GM18867 (cell line): ENCODE measurements at regions not wholly inside any gene's neighbourhood (a gene's known extent, or its start where the extent isn't known, plus 50 kb on each side); places are given as distances from the start of the nearest gene placed in this dataset.

Experiments used
- ATAC-seq: cut with Tn5 transposase; IDR thresholded peaks from one replicate; pipeline ENCODE4 v1.9.1; 2021; ENCODE audit warnings: mild to moderate bottlenecking, moderate library complexity; ENCODE audit not compliant: unreplicated experiment

DNA sequence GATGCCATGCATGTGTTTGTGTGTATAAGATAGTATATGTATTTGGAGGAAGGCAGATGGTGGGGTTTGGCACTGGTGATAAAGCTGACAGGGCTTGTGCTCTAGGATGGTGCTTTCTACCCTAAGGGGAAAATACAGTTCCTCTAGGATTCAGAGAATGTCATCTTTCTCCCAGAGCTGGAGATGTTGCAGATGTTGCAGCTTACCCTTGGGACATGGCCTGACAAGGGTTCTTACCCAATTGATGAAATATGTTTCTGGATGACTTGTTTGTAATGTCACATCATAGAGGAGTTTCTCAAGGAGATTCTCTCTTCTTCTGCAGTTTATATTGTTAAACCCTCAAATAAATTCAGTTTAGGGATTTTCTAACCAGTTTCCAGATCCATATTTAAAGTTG lies 52.5 kb upstream of the PITX2 start:
- ATAC-seq, result no peak

DNA sequence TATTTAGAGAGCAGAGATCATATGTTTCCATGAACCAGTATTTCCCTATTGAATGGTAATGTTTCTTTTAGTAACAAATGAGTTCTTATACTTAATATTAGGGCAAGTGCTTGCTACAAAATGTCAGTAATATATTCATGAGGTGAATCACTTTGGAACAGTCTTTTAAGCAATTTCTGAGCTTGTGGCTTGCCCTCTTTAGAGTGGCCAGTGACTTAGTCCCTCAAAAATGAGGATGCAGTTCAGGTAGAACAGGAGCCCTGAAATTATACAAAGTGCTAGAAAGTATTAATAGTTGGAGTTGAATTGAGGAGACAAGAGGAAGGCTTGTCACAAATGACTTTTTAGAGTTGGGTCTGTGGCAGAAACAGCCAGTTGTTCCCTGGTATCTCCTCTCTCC lies 53.4 kb upstream of the PITX2 start:
- no peak for ATAC-seq

DNA sequence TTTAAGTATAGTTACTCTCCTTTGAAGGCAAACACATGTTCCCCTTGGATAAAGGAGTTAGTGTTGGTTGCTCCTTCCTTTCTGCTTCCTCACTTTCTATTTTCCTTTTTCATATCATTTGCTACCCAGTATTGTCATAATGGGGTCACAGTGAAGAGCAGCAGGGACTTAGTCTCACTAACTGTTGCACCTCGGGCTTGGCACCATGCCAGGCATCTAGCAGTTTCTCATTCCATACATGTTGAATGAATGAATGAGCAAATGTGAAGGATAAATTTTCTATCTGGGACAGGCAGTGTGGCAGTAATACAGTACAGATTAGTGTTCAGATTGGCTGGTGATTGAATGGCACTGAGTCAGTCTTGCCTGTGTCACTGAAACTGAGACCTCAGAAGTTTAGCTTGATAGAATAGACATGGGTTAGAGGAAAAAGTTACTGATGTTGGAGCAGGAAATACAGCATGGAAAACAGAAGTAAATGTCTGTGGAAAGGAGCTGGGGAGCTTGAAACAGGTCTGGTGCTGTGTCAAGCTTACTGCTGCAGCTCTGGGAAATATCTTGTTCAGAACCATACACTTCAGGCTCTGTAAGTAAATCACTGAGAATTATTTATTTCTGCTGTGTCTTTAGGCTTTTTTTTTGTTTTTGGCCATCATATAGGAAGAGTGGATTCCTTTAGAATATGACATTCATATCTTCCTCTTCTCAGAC lies 55.8 kb upstream of the PITX2 start:
- no peak for ATAC-seq

DNA sequence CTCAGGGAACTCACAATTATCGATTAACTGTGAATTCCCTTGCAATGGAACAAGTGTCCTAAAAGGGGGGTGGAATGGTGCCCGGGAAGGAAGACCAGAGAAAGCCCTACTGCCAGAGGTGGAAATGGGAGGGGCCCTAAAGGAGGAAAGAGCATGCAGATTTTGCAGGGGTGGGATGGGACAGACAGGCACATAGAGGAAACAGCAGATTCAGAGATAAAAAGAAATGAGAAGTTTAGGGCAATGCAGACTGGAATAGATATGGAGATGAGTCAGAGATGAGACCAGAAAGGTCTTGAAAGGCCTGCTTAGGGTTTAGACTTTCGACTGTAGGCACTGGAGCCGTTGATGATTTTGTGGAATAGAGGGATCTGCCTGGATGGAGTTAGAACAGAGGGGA lies 57.4 kb upstream of the PITX2 start:
- no peak for ATAC-seq

DNA sequence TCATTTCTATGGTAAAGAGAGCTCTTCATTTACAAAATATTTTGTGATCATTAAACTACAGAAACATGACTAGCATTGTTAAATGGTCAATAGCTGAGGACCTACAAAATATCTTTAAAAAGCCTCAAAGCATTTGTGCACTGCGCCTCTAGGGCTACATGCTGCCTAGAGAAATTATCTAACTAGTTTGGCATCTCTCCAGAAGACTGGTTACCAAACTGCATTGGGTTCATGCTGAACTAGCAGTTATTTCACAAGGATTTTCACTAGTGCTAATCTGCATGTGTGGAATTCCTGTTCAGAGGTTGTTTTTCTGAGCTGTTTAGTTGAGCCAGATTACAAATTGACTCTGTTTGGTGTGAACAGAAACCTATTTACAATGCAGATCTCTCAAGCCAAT lies 58.5 kb upstream of the PITX2 start:
- no peak for ATAC-seq

DNA sequence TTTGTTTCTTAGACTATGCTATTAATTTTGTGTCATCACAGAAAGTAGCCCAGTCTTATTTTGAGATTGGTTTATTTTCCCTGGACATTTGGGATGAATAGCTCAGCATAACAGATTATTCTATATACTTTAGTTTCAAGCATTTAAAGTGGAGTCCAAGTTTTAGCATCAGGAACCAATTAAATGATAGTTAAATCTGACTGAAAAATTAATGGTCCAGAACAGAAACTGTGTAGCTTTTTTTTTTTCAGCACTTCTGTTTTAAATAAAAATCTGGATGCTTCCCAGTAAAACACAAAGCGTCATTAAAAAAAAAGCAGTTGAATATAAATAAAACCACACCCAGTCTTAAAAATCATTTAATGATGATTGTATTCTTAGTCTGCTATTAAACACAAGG lies 59.4 kb upstream of the PITX2 start:
- no peak for ATAC-seq

DNA sequence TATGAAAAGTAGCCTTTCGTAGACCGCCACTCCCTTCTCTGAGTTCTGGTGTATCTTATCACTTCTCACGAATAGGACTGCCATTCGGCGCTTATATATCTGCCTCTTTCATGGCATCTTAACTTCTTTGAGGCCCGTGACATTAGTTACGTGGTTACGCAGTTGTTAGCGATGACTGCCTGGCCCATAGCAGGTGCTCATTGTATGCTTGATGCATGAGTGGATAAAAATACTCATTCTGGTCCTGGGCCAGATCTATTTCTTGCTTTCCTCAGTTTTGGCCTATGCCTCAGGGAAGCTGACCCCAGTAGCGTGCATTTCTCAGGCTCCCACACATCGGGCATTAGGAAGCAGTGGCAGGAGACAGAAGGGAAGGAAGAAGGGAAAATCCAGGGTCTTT lies 60.7 kb upstream of the PITX2 start:
- ATAC-seq, result no peak

DNA sequence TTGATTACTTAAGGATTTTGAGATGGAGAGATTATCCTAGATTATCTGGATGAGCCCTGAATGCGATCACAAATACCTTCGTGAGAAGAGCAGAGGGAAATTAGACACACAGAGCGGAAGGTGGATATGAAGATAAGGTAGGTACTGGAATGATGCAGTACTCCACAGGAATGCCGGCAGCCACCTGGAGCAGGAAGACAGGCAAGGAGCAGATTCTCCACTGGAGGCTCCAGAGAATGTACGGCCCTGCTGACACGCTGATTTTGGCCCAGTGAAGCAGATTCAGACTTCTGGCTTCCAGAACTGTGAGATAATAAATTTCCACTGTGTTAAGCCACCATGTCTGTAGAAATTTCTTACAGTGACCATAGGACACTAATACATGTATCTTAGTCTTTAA lies 79.4 kb upstream of the PITX2 start:
- no peak for ATAC-seq

DNA sequence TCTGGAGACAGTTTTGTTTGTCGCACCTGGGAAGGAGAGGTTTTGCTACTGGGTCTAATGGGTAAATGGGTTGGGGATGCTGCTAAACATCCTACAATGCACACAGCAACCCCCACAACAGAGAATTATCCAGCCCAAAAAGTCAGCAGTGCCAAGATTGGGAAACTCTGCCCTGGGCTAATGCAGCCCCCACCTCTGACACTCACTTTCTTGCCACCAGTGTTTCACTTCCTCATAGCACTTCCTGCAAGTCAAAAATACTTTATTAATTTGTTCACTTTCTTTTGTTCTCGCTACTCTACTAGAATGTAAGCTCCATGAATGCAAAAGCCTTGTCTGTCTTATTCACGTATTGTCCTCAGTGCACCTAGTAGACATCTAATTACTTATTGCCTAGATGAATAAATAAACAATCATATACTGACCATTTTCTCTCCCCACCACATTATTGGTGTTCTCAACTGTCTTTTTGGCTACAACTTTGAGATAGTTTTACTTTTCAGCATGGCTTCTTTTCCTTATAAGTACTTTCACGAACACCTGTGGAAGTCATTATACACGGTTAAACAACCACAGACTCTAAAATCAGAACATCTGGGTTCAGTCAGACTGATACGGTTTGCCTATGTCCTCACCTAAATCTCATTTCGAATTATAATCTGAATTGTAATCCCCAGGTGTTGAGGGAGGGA lies 82.0 kb upstream of the PITX2 start:
- ATAC-seq, result peak; percentile 82

DNA sequence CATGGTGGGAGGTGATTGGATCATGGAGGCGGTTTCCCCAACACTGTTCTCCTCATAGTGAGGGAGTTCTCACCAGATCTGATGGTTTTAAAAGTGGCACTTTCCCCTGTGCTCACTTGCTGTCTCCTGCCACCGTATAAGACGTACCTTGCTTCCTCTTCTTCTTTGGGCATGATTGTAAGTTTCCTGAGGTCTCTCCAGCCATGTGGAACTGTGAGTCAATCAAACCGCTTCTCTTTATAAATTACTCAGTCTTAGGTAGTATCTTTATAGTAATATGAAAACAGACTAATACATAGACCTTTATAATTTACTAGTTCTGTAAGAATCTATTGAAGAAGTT lies 82.5 kb upstream of the PITX2 start:
- ATAC-seq, result no peak

DNA sequence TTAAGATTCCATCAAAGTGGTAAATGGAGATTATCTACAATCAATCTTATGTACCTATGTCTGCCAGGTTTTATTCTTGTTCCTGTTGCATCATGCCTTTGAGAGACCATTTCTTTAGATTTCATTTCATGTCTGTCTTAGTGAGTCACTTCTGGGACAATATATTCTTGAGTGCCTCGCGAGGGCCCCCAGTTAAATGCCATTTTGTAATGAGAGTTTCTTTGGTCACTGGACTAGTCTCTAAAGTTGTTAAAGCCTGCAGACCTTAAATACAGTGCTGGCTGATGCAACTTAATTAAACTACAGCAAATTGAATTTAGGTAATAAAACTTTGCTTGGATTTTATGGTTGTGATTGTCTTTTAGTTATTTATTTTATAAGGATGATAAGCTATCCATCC lies 87.2 kb upstream of the PITX2 start:
- ATAC-seq, result no peak

DNA sequence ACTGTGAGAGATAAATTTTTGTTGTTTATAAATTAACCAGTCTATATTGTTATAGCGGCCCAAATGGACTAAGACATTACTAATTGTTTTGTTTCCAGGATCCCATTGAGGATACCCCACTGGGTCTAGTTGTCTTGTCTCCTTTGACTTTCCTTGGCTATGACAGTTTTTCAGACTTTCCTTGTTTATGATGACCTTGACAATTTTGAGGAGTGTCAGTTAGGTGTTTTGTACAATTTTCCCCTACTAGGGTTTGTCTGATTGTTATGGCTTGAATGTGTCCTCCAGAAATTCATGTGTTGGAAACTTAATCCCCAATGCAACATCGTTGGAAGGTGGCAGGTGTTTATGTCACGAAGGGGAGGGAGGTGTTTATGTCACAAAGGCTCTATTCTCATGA lies 89.6 kb upstream of the PITX2 start:
- no peak for ATAC-seq

DNA sequence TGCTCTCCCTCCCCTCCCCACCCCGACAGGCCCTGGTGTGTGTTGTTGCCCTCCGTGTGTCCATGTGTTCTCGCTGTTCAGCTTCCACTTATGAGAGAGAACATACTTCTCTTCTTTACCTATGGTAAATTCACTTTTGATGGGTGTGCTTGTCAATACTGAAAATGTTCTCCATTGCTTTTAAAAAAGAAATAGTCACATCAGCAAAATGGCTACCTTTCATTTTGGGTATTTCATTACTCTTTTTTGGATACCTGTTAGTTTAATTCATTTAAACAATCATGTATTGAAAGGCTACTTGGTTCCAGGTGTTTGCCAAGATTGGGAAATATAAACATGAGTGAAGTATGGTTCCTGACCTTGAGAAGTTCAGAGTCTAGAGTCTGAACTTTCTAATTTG lies 107.4 kb upstream of the PITX2 start:
- ATAC-seq, result no peak

DNA sequence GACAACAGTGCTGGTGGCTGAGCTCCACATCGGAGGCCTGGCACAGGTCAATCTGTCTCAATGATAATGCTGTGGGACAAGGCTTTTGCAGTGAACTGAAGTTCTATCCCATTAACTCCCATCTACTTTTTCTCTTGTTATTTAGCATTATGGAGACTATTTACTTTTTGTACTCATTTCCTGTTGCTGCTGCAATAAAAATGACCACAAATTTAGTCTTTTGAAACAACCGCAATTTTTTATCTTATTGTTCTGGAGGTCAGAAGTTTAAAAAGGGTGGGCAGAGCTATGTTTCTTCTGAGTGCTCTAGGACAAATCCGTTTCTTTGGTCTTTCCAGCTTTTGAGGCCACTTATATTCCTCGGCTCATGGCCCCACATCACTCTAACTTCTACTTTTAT lies 111.0 kb upstream of the PITX2 start:
- no peak for ATAC-seq

DNA sequence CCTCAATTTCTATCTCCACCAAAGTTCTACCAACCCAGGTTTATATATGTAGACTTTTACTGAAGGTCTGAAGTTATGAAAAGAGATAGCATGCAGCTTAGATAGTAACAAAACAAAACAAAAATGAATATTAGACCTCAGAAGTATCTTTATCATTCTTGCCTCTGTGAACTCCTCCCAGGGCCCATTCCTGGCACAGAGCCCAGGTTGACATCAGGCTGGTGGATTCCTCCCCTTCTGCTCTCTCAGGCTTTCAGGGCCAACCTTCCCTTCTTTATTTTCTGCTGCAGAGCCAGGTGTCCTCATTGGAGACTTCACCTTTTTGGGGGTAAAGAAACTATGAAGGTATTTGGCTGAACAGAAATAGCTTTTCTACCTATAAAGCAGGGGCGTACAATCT lies 112.8 kb upstream of the PITX2 start:
- ATAC-seq, result no peak

DNA sequence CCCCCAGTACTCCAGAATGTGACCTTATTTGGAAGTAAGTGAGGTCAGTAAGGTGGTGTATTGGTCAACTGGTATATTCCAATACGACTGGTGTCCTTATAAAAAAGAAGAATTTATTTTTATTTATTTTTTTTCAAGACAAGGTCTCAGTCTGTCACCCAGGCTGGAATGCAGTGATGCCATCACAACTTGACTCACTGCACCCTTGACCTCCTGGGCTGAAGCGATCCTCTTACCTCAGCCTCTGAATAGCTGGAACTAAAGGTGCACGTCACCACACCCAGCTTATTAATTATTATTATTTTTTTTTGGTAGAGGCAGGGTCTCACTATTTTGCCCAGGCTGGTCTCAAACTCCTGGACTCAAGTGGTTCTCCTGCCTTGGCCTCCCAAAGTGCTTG lies 115.1 kb upstream of the PITX2 start:
- no peak for ATAC-seq

DNA sequence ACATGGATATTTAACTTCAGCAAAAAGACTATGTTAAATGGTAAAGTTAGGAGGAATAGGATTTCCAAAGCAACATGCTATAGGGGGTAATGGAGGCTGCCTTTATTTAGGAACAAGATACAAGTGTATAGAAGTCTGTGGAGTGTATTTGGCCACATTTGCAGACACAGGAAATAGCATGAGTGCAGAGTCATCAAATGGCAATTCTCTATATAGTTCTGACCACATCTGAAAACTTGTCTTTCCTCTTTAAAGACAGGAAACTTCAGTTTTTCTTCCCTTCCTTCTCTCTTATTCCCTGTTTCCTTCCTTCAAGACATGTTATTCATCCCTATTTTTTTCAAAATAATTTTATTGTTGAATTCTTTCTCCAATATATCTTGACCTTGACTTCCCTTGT lies 119.3 kb upstream of the PITX2 start:
- no peak for ATAC-seq

DNA sequence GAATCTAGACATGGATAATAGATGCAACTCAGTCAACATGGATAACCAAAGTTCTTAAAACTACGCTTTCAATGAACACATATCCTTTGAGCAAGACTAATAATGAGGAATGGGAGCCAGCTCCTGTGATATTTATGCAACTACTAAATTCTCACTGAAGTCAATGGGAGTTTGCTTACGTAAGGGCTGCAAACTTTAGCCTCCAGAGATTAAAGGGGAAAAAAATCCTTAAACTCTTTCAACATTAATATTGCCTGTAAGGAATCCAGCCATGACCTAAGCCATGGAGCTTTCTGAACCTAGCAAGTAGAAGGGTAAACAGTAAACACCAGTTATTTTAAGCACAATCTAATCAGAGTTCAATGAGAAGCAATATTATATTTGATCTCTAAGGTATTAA lies 125.2 kb upstream of the PITX2 start:
- ATAC-seq, result no peak

DNA sequence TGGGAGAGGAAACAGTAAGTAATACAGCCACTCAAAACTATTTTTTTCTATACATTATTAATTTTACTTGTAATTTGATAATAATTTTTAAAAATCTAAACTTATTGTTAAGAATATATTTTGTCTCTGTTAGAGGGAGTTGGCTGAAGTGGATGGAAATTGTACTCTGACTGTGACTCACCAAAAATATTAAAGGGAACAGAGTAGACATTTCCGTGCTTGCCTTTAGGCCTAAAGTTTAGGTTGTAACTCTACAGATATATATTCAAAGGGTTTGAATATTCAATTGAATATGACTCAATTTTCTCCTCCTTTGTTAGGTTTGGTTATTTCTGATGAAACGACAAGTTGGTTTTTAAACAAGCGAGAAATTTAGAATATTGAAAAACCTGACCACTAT lies 128.3 kb upstream of the PITX2 start:
- no peak for ATAC-seq

DNA sequence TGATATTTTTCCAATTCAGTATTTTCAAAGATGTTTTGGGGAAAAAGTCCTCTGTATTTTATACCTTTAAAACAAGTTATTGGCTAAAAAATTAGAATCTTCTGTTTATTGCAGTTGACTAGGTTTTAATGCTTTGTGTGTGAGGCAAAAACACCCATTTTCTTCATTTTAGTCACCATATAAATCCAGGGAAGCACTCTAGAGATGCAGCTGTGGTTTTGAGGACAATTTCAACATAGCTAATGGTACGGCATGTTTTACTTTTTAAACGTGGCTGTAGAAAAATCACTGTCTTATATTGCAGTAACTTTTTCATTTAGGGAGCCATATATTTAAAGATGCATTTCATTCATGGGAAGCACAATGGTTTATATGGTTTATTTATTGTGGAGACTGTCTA lies 129.1 kb upstream of the PITX2 start:
- ATAC-seq, result no peak

DNA sequence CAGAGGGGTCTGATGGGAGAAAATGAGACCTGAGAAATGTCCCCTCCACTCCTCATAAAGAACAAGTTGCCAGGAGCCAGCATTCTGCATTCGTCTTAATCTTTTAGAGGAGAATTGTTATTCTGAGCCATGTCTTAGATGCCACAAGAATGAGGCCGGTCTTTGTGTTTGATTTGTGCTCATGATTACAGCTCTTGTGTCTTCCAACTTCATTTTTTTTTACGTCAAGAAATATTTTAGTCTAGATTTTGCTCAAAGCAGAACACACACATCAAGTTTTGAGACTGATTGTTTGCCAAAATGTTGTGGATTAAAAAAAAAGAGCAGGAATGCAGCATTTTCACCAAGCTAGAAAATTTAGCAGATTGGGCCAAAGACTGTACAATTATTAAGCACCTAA lies 130.6 kb upstream of the PITX2 start:
- ATAC-seq, result no peak

DNA sequence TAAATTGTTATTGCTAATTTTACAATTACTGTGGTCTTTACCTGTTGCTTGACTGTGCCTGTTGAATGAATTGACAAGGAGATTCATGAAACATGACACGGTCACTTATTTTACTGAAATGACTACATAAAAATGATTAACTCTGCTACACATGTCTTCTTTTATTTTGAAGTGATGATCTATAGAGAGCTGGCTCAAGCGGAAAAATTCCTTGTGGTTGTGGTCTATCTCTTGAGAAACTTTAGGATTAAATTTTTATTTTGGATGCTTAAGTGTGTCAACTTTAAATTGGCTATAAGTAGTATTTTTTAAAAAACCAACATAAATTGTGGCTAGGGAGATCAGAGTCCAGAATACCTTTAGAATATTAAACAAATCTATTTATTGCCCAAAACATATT lies 131.8 kb upstream of the PITX2 start:
- no peak for ATAC-seq

DNA sequence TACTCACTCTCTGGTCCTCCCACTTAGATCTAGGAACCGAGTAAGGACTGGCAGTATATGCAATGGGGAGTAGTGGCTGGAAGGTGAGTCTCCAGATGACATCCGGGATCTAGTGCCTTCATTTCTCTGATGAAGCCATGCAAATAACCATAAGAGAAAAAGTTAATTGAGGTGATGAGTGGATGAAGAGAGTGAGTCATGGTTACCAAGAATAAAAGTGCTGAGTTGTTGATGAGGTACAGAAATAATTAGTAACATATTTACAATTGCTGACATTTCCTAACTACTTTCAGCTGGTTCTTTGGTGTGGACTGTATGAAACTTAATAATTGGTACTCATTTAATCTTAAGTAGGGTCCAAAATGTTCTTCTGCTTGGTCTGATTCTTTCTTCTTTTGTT lies 146.7 kb upstream of the PITX2 start:
- no peak for ATAC-seq
